Pancreas (tissue), 10 donors: ENCODE measurements at regions not wholly inside any gene's neighbourhood (a gene's known extent, or its start where the extent isn't known, plus 50 kb on each side); places are given as distances from the start of the nearest gene placed in this dataset.

Experiments used
- ATAC-seq, 4 donors: fragments of 200-7000 bp; cut with Tn5 transposase; one replicate each; pipeline versions ENCODE4 v1.8.0 to v1.9.1; 2020; ENCODE audit warnings: mild to moderate bottlenecking in 4 of 4, moderate library complexity in 4 of 4
- DNase-seq, 6 donors: peaks; one replicate each; pipeline ENCODE4 v3.0.0-alpha.2; 2020
- FAIRE-seq: peaks from 2 replicates; lab custom pipeline; 2012; peaks lifted over from hg19 to GRCh38; lab: Jason Lieb, UNC
- H3K27ac ChIP-seq, 4 donors: fragments of 200-600 bp; sonication (generic); 1 replicate in 3 of 4; 2 replicates in 1 of 4; pipeline versions ENCODE4 v1.5.0 to v1.8.0; 2020
- H3K27me3 ChIP-seq, 4 donors: fragments of 200-600 bp; one replicate each; pipeline ENCODE4 v1.8.0; 2021
- H3K36me3 ChIP-seq, 3 donors: fragments of 200-600 bp; sonication (generic) in 1 of 3; one replicate each; pipeline versions ENCODE4 v1.5.0 to v1.8.0; 2020 to 2021
- H3K4me1 ChIP-seq, 3 donors: fragments of 200-600 bp; one replicate each; pipeline ENCODE4 v1.8.0; 2021
- H3K4me3 ChIP-seq, 4 donors: fragments of 200-600 bp; sonication (generic) in 2 of 4; one replicate each; pipeline versions ENCODE4 v1.5.0 to v1.8.0; 2020 to 2021
- H3K9me3 ChIP-seq, 4 donors: fragments of 200-600 bp; one replicate each; pipeline ENCODE4 v1.8.0; 2021
- CTCF ChIP-seq, 4 donors: fragments of 200-600 bp; sonication (generic) in 3 of 4; IDR thresholded peaks; one replicate each; pipeline versions ENCODE4 v1.5.0 to v1.8.0; 2021; ENCODE audit warnings: antibody characterized with exemption in 4 of 4
- WGBS, 2 donors: extraction: QIAGEN DNeasy Blood & Tissue Kit; methylation state at CpG; one replicate each; pipeline ENCODE4 v1.1.7; 2013; 5-methylcytosine and 5-hydroxymethylcytosine counted together
- intact Hi-C, 3 donors: fragments of 100-400 bp; cut with DNase I; formaldehyde crosslinking; loops; one replicate each; pipeline versions ENCODE4 v1.11.1 to v1.14.2; 2022
- donor health status: healthy with polysubstance abuse.
- donor health status: DM: no; HTN: no; CAD: no; lungs with moderate emphysema.
- donor health status: DM: no; HTN: no; CAD: no.
- donor health status: control.
- donor health status: control.
- donor health status: Bipolar disorder and iron deficiency.
- donor health status: DM: yes; HTN: yes; CAD: no.
- donor health status: DM: no; HTN: no; CAD: no.
- donor health status: DM: no; HTN: no; CAD: no.
- donor health status: DM: yes; HTN: yes; CAD: no.

DNA sequence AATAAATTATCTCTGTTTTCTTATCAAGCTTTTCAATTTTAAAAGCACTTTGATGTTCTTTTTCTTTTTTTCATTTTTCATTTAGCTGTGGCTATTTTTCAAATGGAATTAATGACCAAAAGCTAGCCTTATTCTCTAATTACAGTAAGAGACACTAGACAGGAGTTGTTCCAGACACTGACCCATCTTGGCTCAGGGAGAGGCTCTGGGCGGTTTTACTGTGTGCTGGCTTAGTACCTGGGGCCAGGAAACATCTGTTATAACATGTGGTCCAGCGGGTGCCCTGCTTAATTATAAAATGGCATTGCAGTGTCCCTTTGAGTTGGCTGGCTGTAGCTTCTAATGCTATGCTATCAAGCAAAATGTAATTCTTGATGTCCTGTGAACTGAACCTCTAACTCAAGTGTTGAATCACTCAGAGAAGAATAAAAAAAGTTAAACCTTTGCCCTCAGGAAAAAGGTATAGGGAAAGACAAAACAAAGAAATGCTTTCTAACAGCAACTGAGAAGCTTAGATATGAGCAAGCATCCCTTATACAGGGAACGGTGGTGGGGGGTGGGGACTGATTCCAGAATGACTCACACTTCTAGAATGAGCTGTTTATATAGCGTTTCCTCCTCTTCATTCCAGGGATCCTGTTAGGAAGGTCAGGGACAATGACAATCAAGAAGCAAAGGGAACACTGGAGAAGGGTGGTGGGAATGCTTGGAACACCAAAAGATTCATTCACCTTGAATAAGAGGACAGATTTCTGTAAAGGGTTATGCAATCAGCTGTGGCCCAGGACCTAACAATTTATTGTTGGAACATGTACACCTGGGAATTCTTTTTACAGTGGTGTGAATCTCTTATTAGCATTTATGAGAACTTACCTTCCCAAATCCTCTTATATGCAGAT is 58.7 kb upstream of the NFIB start:
- DNase-seq, result no peak

DNA sequence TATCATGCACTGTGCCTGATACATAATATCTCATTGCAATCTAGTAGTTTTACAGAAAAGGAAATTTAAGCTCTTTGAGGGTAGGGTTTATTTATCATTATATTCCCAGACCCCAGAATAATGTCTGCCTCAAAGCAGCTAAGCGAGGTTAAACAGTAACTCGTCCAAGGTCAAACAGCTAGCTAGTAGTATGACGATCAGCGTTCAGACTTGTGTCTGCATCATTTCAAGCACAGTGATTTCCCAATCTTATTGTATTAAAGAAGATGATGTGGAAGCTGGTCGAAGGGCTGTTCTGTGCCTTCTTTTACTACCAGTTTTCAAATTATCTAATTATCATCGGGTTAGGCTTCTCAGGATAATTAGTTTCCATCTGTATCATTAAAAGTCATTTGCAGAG is 55.1 kb upstream of the NFIB start:
- ATAC-seq (peak in 3 of 4 donors; percentile 58 to 71 (median 65)), DNase-seq (no peak), FAIRE-seq (no peak)
- 34 to 42% methylated on average over 6 of the region's 6 CpGs for WGBS, 2 donors
- intact Hi-C loops, result no loop called here
- TF ChIP-seq CTCF (IDR thresholded peaks at IDR 0.05), result no peak
- Histone ChIP-seq H3K27me3 (no peaks in the 10 kb centered on the region), H3K36me3 (no peaks in the 10 kb centered on the region), H3K4me1 (peaks cover 0 to 2% (median 0%) of the 10 kb centered on the region in 3 donors), H3K27ac (no peak overlapping the region), H3K9me3 (no peaks in the 10 kb centered on the region), H3K4me3 (no peak overlapping the region)

More for the DNA sequence above, 58.7 kb upstream of the NFIB start:
- peaks cover 0 to 2% (median 0%) of the 10 kb centered on the region in 3 donors for H3K4me1 ChIP-seq
- H3K9me3 ChIP-seq, result no peaks in the 10 kb centered on the region
- no peak overlapping the region for H3K4me3 ChIP-seq
- intact Hi-C loops, result no loop called here
- no peak for TF ChIP-seq CTCF (IDR thresholded peaks at IDR 0.05)
- no peaks in the 10 kb centered on the region for H3K36me3 ChIP-seq
- H3K27me3 ChIP-seq, result no peaks in the 10 kb centered on the region
- no peak for FAIRE-seq
- no peak overlapping the region for H3K27ac ChIP-seq
- WGBS, 2 donors, result 38 to 41% methylated on average over 4 of the region's 4 CpGs
- peak in 3 of 4 donors; percentile 47 to 88 (median 74) for ATAC-seq

GRCh38 chr9:14366076-14366475 is 52.1 kb upstream of the NFIB start:
- 84 to 90% methylated on average over 10 of the region's 10 CpGs for WGBS, 2 donors
- TF ChIP-seq CTCF (IDR thresholded peaks at IDR 0.05), result no peak
- H3K9me3 ChIP-seq, result no peaks in the 10 kb centered on the region
- no peaks in the 10 kb centered on the region for H3K27me3 ChIP-seq
- ATAC-seq, result peak in 2 of 4 donors; percentile 19 to 63
- no peaks in the 10 kb centered on the region for H3K4me1 ChIP-seq
- intact Hi-C loops, result no loop called here
- no peak for DNase-seq
- H3K27ac ChIP-seq, result no peak overlapping the region
- H3K36me3 ChIP-seq, result no peaks in the 10 kb centered on the region
- FAIRE-seq, result no peak
- H3K4me3 ChIP-seq, result no peak overlapping the region

- WGBS, 2 donors, result 66 to 81% methylated on average over 3 of the region's 3 CpGs
- Histone ChIP-seq H3K36me3 (no peaks in the 10 kb centered on the region), H3K4me3 (no peak overlapping the region), H3K27ac (no peak overlapping the region), H3K9me3 (no peaks in the 10 kb centered on the region), H3K4me1 (no peaks in the 10 kb centered on the region), H3K27me3 (no peaks in the 10 kb centered on the region)
- DNase-seq (no peak), FAIRE-seq (no peak), ATAC-seq (no peak)
- intact Hi-C loops, result no loop called here
- TF ChIP-seq CTCF (IDR thresholded peaks at IDR 0.05), result no peak
Observed at GRCh38 chr9:14365670-14366069, 51.7 kb upstream of the NFIB start.
